HG03280 (cell line): ENCODE measurements at regions not wholly inside any gene's neighbourhood (a gene's known extent, or its start where the extent isn't known, plus 50 kb on each side); places are given as distances from the start of the nearest gene placed in this dataset.
A peak's percentile ranks its signal among the peaks of the same experiment; 100 is the strongest.

Experiments used
- ATAC-seq: cut with Tn5 transposase; IDR thresholded peaks from one replicate; pipeline ENCODE4 v1.9.1; 2021; ENCODE audit warnings: mild to moderate bottlenecking, moderate library complexity; ENCODE audit not compliant: unreplicated experiment

- no peak for ATAC-seq
These were observed 69.0 kb upstream of the CD93 start for GRCh38 chr20:23155141-23155590.

DNA sequence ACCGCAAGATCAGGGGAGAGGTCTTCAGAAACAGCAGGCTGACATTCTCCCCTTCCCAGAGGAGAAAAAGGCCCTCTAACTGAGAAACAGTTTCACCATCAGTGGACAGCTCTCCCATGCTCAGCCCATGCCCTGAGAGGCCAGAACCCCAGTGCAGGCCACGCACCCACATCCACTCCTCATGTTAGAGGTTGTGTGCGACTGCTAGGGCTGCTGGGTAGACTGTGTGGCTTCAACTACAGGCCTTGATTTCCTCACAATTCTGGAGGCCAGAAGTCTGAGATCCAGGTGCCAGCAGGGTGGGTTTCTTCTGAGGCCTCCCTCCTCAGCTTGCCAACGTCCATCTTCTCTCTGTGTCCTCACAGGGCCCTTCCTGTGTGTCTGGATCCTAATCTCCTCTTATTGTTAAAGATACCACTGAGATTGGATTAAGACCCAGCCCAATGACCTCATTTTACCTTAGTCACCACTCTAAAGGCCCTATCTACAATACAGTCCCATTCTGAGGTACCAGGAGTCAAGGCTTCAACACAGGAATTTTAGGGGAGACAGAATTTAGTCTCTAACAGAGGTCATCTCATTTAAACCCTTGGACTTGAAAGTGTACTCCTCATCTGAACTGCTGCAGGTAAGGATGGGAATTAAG is 67.7 kb upstream of the CD93 start:
- ATAC-seq = no peak

GRCh38 chr20:23152902-23153301 is 66.8 kb upstream of the CD93 start:
- ATAC-seq = no peak

DNA sequence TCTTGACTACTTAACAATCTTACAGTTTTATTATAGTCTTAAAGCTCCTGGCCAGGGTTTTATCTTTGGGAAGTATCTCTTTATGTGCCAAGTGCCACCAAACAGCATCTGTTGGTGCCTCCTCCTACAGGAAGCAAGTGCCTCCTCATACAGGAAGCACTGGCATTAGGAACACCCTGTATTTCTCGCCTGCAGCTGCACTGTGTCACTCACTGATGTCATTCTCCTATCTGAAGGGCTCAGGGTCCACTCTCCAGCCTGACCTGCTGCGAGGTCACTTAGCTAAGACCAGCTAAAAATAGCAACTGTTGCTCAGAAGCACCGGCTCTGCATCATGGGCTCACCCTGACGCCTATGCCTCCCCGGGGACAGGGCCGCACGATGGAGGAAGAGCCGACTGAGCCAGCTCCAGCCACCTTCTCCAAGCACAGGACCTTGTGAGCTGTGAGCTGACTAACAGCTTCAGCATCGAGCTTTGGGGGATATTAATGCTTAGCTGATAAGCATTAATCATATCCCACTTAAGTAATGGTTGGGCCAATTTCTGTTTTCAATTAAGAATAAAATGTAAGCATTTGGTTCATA is 66.3 kb upstream of the CD93 start:
- no peak for ATAC-seq

DNA sequence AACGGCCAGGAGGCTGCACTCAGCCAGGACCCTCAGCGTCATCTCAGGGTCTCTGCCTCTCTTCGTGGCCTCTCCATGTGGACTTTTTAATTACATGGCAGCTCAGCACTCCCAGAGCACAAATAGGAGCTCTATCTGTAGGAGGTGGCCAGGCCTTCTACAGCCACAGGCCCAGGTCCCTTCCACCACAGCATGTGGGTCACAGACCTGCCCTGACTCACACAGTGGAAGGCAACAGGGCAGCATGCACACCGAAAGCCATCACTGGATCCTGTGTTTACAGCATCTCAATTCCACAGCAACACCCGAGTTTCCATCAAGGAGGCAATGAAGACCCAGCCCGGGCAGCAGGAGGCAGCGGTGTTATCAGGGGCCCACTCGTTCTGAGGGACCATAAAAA is 65.8 kb upstream of the CD93 start:
- ATAC-seq = no peak

DNA sequence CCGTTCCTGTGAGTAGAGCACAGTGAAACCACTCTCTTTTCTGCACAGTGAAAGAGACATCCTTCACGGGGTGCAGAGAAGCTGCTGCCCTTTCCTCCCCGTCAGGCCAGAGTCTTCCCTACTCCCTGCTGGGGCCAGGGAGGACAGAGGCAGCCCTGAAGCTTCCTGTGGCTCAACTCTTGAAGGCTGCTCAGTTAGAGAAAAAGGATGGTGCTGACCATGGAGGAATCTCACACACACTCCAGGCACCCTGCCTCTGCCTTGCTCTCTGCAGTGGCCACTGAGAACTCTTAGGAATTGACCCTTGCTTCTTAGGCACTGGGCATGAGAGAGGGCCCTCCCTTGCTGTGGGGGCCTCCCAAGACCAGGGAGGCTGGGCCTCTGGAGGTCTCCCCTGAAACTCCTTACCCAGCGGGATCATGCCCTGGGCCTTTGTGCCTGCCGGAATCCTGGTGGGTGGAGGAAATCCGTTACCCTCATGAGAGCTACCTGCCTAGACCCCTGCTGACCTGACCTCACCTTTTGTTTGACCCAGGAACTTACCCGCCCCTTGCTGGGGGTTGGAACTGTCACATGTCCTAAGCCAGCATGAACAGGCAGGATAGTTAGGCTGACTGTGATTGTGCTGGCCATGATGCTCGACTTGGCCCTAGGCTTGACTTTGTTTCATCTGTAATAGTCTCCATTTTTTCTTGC is 65.0 kb upstream of the CD93 start:
- no peak for ATAC-seq

DNA sequence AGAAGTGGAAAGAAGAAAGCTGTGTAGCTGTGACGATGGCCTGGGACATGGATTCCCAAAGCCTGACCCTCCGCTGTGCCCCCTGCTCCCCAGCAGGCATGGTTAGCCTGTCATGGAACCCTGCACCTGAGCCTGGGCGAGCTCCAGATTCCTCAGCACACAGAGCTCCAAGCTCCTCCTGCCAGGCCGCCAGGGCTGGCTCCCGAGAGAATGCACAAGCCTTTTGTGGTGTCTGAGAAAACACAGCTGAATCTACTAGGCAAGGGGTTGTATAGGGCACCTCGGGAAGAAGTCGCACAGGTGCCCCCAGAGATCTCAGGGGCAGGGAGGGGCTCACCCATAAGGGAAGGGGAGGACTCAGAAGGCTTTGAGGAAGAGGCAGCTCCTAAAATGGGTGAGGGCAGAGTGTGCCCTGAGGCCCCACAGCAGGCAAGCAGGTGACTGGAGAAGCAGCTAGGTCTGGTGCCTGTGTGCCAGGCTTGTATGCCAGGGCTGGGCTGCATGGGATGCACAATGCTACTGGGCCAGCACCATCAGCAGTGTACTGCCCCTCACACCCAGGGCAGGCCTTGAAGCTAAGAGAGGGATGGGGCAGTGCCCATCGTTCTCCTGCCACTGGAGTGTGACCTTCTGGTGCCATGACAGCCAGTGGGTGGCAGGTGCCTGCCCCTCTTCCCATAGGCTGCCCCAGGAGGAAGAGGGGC is 64.3 kb upstream of the CD93 start:
- no peak for ATAC-seq

- ATAC-seq = no peak
These were observed 63.6 kb upstream of the CD93 start for GRCh38 chr20:23149623-23150279.

DNA sequence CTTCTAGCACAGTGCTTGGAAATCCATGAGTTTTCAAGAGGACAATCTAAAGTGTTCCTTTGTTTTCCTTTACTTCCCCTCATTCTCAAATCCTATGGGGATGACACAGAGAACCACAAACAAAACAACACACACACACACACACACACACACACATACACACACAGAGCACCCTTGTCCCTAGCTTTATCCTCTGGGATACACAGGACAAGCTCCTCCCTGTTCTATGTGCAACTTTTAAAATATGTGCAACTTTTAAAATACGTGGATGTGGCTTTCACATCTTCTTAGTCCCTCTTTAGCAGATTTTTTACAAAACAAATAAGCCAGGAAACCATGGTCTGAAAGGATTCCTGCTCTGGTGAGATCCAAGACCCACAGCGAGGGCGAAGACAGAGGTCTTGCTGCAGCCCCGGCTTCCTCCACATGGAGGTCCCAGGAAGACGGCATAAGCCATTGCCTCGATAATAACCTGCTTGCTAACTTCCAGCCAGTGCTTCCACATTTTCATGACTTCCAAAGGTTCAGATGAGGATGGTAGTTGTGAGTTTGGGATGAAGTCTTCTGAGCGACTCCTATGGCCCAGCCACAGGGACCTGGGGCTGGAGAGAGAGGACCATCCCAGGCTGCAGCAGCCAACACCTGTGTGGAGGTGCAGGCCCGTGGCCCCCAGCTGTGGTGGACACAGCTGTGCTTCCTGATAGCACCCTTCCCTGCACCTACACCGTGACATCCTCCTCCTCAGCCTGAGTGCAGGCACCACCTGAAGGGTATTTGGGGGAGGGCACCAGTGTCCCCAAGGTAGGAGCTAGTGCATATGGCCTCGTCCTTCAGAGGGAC is 62.8 kb upstream of the CD93 start:
- no peak for ATAC-seq

DNA sequence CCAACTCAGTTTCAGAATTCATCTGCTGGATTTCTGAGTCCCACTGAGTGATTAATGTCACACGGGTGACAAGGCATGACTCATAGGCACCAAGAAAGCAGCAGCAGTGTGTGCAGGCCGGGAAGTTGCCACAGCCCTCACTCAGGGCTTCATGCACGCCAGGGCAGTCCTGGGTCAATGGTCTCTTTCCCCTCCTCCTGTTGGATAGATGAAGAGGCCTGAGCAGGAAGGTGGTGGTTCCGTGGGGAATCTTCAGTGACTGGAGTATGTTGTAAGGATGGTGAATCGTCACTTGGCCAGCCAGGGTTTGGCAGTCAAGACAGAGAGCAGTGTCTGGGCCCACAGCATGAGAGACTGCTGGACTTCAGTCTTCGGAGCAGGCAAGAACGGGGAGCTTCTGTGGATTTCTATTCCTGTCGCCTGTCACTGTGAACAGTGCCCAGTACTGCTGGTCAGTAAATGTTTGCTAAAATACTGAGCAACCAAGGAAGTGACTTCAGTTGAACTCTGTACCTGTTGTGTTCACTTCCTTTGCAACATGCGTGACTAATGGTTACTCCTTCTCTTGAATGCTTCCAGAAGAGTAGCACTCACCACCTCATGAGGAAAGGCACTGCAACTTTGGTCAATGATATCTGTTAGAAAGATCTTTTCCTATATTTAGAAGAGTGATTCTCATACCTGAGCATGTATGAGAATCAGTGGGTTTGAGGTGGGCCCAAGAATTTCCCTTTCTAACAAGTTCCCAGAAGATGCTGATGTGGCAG is 62.0 kb upstream of the CD93 start:
- peak; percentile 59 for ATAC-seq

- ATAC-seq = no peak
These were observed 61.5 kb upstream of the CD93 start for GRCh38 chr20:23147647-23147963.

DNA sequence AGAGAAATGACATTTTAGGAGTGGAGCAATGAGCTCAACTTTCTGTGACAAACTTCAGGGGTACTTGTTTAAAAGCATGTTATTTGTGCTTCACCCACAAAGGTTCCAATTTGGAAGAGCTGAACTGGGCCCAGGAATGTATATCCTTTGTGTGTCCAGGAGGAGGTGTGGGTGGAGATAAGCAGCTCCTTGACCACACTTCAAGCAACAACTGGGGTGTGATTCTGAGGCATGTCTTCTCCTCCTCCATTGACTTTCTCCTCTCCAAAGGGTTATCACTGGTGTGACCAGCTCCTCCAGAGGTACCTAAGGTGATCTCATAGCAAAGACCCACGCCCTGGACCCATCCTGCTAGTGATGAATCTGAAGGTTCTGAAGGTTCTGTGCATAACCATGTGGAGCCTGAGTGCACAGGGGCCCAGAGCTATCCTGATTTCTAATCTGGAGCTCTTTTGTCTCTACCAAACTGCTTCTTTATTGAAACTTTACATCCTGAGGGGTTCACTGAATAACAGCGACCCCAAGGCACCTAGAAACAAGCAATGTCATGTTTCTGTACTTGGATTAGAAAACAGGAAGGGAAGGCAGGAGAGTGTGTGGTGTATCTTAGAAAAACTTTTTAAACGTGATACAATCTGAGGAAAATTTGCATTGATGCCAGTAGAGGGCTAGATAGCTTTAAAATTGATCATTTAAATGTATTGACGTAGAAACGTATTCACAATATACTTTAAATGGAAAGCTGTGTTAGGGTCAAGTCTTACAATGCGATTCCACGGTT is 60.9 kb upstream of the CD93 start:
- ATAC-seq = no peak

- no peak for ATAC-seq
These were observed 60.1 kb upstream of the CD93 start for GRCh38 chr20:23146181-23146580.

DNA sequence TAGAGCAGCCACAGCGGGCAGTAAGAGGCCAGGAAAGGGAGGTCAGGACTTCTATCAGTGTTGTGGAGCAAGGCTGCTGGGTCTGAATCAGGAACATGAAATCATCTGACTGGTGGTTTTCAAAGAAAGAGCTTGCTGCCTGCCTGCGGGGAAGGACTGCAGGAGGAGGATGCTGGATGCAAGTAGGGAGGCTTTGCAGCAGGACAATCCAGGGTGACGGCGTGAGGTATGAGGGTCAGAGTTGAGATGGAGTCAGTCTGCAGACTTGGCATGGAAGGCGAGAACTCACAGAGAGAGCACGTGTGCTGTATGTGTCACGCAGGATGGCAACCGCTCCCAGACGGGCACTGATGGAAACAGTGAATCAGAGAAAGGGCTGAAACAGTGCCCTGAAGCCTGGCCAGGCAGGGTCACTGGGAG is 59.2 kb upstream of the CD93 start:
- no peak for ATAC-seq

GRCh38 chr20:23144856-23145255 is 58.7 kb upstream of the CD93 start:
- no peak for ATAC-seq

- ATAC-seq = no peak
These were observed 58.0 kb upstream of the CD93 start for GRCh38 chr20:23143986-23144690.

- no peak for ATAC-seq
These were observed 57.0 kb upstream of the CD93 start for GRCh38 chr20:23143098-23143497.
